Kidney epithelial cell (primary cell): ENCODE measurements at regions not wholly inside any gene's neighbourhood (a gene's known extent, or its start where the extent isn't known, plus 50 kb on each side); places are given as distances from the start of the nearest gene placed in this dataset.
"Not testable (repeated sequence)": the region's sequence is repeated elsewhere in the genome, so short reads cannot be mapped to it uniquely, and the experiment has no call there.

Source experiments
- DNase-seq: peaks from one replicate; pipeline ENCODE4 v3.0.0-alpha.2; 2010; ENCODE audit warnings: low read depth
- H3K27me3 ChIP-seq: 2 replicates; pipeline ENCODE4 v1.6.0; 2011; ENCODE audit warnings: low read length; ENCODE audit not compliant: control insufficient read depth, insufficient read depth
- H3K36me3 ChIP-seq: 2 replicates; pipeline ENCODE4 v1.5.1; 2011; ENCODE audit warnings: low read length; ENCODE audit not compliant: control insufficient read depth, insufficient read depth
- H3K4me3 ChIP-seq: 2 replicates; pipeline ENCODE4 v1.5.1; 2011; ENCODE audit warnings: low read depth, mild to moderate bottlenecking, control low read depth, low read length
- TF ChIP-seq, protein P1 (sequence below): IDR thresholded peaks from 2 replicates; pipeline ENCODE4 v1.5.1; 2011; ENCODE audit warnings: mild to moderate bottlenecking, moderate library complexity, low read length, control low read depth, inconsistent platforms; ENCODE audit not compliant: insufficient read depth, poor library complexity, severe bottlenecking

DNA sequence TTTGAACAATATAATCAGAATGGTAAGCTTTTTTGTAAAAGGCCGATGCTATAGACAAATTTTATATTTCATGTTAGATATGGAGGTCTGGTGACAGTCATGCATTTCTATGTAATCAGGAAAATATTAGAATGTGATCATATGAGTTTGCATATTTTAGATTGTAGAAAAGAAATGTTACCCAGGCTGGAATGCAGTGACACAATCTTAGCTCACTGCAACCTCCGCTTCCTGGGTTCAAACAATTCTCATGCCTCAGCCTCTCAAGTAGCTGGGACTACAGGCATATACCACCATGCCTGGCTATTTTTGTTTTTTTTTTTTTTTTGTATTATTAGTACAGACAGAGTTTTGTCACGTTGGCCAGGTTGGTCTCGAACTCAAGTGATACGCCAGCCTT is 152.0 kb downstream of the LMLN start:
- TF ChIP-seq, protein P1, sequence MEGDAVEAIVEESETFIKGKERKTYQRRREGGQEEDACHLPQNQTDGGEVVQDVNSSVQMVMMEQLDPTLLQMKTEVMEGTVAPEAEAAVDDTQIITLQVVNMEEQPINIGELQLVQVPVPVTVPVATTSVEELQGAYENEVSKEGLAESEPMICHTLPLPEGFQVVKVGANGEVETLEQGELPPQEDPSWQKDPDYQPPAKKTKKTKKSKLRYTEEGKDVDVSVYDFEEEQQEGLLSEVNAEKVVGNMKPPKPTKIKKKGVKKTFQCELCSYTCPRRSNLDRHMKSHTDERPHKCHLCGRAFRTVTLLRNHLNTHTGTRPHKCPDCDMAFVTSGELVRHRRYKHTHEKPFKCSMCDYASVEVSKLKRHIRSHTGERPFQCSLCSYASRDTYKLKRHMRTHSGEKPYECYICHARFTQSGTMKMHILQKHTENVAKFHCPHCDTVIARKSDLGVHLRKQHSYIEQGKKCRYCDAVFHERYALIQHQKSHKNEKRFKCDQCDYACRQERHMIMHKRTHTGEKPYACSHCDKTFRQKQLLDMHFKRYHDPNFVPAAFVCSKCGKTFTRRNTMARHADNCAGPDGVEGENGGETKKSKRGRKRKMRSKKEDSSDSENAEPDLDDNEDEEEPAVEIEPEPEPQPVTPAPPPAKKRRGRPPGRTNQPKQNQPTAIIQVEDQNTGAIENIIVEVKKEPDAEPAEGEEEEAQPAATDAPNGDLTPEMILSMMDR = no peak
- DNase-seq = no peak
- H3K36me3 ChIP-seq = no peaks in the 10 kb centered on the region
- H3K4me3 ChIP-seq = no peak overlapping the region
- peaks cover 10% of the 10 kb centered on the region for H3K27me3 ChIP-seq

DNA sequence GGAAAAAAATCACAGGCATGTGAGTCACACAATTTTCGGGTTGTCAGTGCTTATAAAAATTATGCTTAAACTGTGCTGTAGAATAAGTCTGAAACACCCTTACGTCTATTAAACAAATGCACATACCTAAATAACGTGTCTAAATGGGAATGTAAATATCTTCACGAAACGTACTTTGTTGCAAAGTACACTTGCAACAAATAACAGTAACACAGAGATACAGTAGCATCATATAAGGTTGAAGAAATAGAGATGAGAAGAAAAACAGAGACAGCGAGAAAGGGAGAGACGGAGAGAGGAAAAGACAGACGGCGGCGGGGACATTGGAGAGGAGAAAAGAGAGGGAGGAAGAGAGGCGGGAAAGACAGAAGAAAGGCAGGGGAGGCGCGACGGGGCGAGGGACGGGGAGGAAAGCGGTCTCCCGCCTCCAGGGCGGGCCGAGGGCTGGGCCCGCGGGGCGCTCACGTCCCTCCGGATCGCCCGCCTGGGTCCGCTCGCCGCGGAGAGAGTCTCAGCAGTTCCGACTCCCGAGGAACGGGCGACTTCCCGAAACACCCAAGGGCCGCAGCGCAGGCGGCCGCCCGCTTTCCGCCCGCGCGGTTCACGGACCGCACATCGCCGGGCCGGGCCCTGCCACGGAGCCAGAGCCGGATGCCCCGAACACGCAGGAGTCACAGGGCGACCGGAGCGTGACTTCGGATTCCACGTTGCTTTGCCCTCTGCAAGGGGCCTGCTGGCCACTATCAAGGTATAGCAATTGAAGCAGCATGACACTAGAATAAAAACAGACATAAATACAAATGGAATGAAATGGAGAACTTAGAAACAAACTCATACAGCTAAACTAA is 153.4 kb downstream of the LMLN start:
- Histone ChIP-seq H3K36me3 (no peaks in the 10 kb centered on the region), H3K4me3 (peak overlapping the region; percentile 24), H3K27me3 (peaks cover 10% of the 10 kb centered on the region)
- TF ChIP-seq, protein P1 = no peak
- DNase-seq = no peak

DNA sequence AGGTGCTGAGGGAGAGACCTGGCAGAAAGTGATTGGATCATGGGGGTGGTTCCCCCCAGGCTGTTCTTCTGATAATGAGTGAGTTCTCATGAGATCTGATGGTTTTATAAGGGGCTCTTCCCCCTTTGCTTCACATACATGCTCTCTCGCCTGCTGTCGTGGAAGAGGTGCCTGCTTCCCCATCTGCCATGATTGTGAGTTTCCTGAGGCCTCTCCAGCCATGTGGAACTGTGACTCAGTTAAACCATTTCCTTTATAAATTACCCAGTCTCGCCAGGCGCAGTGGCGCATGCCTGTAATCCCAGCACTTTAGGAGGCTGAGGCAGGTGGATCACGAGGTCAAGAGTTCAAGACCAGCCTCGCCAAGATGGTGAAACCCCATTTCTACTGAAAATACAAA is 154.5 kb downstream of the LMLN start:
- DNase-seq, H3K4me3 ChIP-seq, H3K27me3 ChIP-seq, H3K36me3 ChIP-seq: not testable (repeated sequence)

DNA sequence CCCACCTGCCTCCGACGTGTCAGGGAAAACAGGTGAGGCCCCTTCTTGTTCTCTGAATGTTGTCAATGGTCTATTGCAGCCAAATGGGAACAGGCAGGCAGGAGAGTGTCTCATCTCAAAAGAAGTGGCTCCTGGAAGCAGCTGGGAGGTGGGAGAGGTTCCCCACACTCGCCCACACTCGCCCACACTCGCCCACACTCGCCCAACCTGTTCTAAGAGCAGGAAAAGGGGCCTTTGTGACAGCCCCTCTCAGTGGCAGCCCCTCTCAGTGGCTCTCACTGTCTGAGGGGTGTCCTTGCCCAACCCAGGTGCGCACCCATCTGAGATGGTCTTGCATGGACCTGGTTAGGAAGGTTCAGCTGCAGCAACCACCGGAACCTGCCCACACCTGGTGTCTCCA is 162.2 kb downstream of the LMLN start:
- not testable (repeated sequence) for DNase-seq, H3K36me3 ChIP-seq, H3K4me3 ChIP-seq, H3K27me3 ChIP-seq

DNA sequence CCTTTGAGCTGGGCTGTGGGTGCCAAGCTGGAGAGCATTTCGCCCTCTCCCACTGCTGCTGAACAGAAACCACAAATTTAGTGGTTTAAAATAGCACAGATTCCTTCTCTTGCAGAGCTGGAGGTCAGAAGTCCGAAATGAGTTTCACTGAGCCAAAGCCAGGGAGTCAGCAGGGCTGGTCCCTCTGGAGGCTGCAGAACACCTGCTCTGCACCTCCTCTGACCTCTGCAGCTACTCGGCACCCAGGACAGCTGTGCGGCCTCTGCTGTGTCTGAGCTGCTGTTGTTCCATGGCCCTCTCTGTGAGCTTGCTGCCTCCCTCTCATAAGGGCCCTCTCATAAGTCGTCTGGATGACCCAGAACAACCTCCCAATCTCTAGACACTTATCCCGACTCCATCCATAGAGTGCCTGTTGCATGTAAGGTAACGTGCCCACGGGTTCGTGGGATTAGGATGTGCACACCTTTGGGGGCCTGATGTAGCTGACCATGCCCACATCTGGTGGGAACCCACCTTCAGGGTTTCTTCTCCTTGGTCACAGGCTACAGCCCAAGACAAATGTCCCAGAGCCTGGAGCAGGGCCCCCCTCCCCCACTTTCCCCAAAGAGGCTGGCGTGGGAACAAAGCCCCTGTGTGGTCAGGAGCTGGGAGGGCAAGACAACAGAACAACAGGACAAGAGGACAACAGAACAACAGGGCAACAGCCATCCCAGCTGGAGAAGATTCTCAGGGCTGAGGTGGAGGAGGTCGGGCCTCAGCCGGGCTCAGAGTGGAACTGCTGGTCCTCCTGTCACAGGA is 177.2 kb downstream of the LMLN start:
- DNase-seq, H3K4me3 ChIP-seq, H3K27me3 ChIP-seq, H3K36me3 ChIP-seq: not testable (repeated sequence)

DNA sequence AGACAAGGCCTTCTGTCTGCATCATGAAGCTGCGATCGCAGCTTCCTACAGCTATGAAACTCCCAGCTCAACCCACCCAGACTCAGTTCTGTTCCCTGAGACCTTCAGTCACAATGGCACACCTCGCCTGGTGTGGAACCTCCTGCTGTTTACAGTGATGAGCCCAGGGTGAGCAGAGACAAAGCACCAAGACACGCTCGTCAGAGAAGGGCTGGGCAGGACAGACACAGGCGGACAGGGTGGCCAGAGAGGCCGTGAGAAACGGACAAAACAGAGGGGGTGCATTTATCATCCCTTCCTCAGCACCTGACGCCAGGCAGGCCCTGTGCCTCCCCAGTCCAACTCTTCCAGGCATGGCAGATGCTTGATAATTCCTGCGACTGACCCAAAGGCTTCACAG is 178.2 kb downstream of the LMLN start:
- DNase-seq, H3K27me3 ChIP-seq: not testable (repeated sequence)

DNA sequence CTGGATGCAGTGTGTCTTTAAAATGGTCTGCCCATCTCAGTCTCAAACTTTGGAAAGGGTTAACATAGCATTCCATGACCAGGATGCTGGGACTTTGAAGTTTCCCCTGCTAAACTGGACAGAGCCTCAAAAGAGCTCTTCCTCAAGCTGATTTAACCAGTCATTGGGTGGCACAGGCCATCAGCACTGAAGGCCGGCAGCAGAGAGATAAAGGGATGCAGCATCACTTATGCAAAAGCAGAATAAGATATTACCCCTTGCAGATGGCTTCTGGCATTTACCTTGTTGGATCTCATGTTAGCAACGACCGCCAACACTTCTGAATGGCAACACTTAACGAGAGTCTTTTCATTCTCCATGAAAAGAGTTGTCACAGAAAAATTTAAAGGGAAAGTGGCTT is 179.0 kb downstream of the LMLN start:
- not testable (repeated sequence) for H3K27me3 ChIP-seq, H3K4me3 ChIP-seq, DNase-seq, H3K36me3 ChIP-seq

More for the DNA sequence above, 178.2 kb downstream of the LMLN start:
- not testable (repeated sequence) for H3K36me3 ChIP-seq, H3K4me3 ChIP-seq

DNA sequence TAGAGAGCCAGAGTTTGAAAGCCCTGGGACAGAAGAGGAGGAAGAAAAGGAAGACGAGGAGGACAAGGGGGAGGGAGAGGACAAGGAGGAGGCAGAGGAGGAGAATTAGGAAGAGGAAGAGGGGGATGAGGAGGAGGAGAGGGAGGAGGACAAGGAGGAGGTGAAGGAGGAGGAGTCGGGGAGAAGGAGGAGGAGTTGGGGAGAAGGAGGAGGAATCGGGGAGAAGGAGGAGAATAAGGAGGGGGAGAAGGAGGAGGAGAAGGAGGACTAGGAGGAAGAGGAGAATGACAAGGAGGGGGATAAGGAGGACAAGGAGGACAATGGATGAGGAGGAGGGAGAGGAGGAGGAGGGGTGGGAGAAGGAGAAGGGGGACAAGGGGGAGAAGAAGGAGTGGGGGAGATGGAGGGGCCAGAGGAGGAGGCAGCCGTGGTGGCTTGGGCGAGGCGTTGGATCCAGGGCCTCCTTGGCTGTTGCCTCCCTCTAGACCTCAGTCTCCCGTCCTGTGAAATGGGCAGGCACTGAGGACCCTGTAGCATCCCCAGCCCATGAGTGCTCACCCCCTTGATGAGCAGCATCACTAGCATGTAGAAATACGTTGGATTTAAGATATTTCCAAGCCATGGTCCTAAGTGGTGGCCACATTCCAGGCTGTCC is 179.6 kb downstream of the LMLN start:
- not testable (repeated sequence) for DNase-seq, H3K4me3 ChIP-seq, H3K27me3 ChIP-seq, H3K36me3 ChIP-seq

DNA sequence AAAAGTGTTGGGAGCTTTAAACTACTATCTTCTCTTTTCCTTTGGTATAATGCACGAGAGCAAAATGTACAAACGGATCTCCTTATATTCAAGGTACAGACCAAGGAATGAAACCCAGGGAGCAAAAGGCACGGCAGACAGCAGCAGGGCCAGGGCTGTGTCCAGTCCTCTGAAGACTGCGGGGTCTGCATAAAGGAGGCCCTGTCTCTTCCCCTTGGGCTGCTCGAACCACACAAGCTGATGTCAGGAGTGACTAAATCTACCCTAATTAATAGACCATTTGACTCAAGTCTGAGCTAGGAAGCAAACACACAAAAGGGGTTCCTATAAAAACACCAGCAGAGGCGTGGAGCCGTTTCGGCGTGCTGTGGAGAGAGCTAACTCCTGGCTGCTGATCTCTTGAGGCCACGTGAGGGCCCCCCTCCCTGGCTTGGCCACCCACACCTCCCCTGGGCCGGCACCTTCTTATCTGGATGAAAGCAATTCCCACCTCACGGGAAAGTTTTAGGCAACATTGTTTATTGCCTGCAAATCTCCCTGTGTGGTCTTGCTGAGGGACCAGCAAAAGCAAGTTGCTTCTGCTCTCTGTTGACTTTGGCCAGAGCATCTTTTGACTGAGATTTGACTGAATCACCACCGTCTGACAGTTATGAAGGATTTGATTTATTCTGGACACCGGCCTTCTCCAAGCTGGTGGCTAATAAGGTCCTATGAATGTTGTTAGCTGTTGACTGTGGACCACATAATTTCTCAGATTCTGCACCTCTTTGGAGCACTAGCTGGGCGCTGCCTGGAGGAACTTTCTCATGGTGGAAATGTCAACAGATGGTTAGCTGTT is 183.5 kb downstream of the LMLN start:
- DNase-seq, H3K4me3 ChIP-seq, H3K36me3 ChIP-seq, H3K27me3 ChIP-seq: not testable (repeated sequence)

DNA sequence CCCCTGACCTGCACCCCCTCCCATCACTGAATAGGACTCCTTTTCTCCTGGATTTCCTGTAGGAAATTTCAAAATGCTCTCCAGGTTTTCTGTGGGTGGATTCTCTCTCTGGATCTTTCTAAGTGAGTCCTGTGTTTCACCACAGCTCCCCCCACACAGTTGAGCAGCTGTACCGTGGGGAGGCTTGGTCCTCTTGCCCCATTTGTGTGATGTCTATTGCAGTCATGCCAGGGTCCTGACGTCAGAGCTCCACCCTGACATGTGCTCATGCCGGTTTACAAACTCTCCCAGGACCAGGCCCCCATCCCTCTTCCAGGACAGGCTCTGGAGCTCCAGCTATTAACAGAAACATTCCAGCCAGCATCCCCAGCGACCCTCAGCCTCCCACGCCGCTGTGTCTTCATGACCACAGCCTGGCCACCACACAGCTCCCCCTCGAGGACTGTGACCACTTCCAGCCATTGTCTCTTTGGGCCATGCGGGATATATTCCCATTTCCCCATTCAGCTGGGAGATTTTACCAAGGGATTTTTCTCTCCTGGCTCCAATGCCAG is 185.3 kb downstream of the LMLN start:
- not testable (repeated sequence) for DNase-seq, H3K27me3 ChIP-seq, H3K4me3 ChIP-seq, H3K36me3 ChIP-seq

DNA sequence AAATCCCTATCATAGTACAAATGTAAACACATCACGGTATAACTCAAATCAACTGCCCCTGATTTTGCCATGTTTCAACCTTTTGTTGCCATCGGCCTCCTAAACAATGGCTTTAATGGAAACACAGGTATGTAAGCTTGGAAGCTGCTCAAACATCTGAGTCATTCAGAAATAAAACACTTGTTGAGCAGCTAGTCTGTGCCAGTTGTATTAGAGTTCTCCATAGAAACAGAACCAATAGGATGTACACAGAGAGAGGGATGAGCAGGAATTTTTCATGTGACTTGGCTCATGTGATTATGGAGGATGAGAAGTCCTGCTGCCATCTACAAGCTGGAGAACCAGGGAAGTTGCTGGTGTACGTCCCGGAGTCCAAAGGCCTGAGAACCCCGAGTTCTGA is 186.1 kb downstream of the LMLN start:
- H3K4me3 ChIP-seq, H3K36me3 ChIP-seq, H3K27me3 ChIP-seq: not testable (repeated sequence)
- DNase-seq = peak; percentile 12
